ENCODE measurements at regions not wholly inside any gene's neighbourhood (a gene's known extent, or its start where the extent isn't known, plus 50 kb on each side); places are given as distances from the start of the nearest gene placed in this dataset.

GRCh38 chrX:68999356-68999755 is 165.9 kb downstream of the PJA1 start:
- H3K27me3 ChIP-seq, result no peaks in the 10 kb centered on the region
- no peak for ATAC-seq
- H3K27ac ChIP-seq, result no peak overlapping the region
- 49% methylated on average over 4 of the region's 4 CpGs for WGBS (ENCODE audit: insufficient coverage, low coverage, low lambda C conversion rate, missing lambda C conversion rate)
- H3K4me1 ChIP-seq, result no peaks in the 10 kb centered on the region
- intact Hi-C loops (cut with DNase I), result no loop called here
- H3K4me3 ChIP-seq, result no peak overlapping the region
- no peaks in the 10 kb centered on the region for H3K36me3 ChIP-seq
- DNase-seq, result no peak
- TF ChIP-seq CTCF (IDR thresholded peaks at IDR 0.05), result no peak
- TF ChIP-seq POLR2A (IDR thresholded peaks at IDR 0.05), result no peak
- no peaks in the 10 kb centered on the region for H3K9me3 ChIP-seq

- H3K27me3 ChIP-seq, result no peaks in the 10 kb centered on the region
- H3K4me1 ChIP-seq, result no peaks in the 10 kb centered on the region
- no peak overlapping the region for H3K27ac ChIP-seq
- no peaks in the 10 kb centered on the region for H3K36me3 ChIP-seq
- DNase-seq (no peak), ATAC-seq (no peak)
- H3K9me3 ChIP-seq, result no peaks in the 10 kb centered on the region
- TF ChIP-seq CTCF (IDR thresholded peaks at IDR 0.05) (no peak), POLR2A (IDR thresholded peaks at IDR 0.05) (no peak)
- WGBS (ENCODE audit: insufficient coverage, low coverage, low lambda C conversion rate, missing lambda C conversion rate), result 34% methylated on average over 4 of the region's 4 CpGs
- intact Hi-C loops (cut with DNase I), result no loop called here
- H3K4me3 ChIP-seq, result no peak overlapping the region
These were observed 166.5 kb downstream of the PJA1 start for GRCh38 chrX:68998716-68999115.

- H3K36me3 ChIP-seq, result no peaks in the 10 kb centered on the region
- no peak overlapping the region for H3K27ac ChIP-seq
- 70% methylated on average over 2 of the region's 2 CpGs for WGBS (ENCODE audit: insufficient coverage, low coverage, low lambda C conversion rate, missing lambda C conversion rate)
- intact Hi-C loops (cut with DNase I), result no loop called here
- TF ChIP-seq POLR2A (IDR thresholded peaks at IDR 0.05) (no peak), CTCF (IDR thresholded peaks at IDR 0.05) (no peak)
- no peaks in the 10 kb centered on the region for H3K27me3 ChIP-seq
- DNase-seq (no peak), ATAC-seq (peak; percentile 28 to 56 (median 38))
- H3K4me1 ChIP-seq, result no peaks in the 10 kb centered on the region
- no peaks in the 10 kb centered on the region for H3K9me3 ChIP-seq
- H3K4me3 ChIP-seq, result no peak overlapping the region
These were observed 167.3 kb downstream of the PJA1 start for GRCh38 chrX:68997911-68998310.

- 40% methylated on average over 4 of the region's 4 CpGs for WGBS (ENCODE audit: insufficient coverage, low coverage, low lambda C conversion rate, missing lambda C conversion rate)
- intact Hi-C loops (cut with DNase I), result no loop called here
- TF ChIP-seq POLR2A (IDR thresholded peaks at IDR 0.05) (no peak), CTCF (IDR thresholded peaks at IDR 0.05) (no peak)
- ATAC-seq (peak in 1 of 4 donors; percentile 9), DNase-seq (no peak)
- Histone ChIP-seq H3K4me3 (no peak overlapping the region), H3K27ac (no peak overlapping the region), H3K4me1 (no peaks in the 10 kb centered on the region), H3K36me3 (no peaks in the 10 kb centered on the region), H3K9me3 (no peaks in the 10 kb centered on the region), H3K27me3 (no peaks in the 10 kb centered on the region)
These were observed 167.7 kb downstream of the PJA1 start for GRCh38 chrX:68997511-68997910.
